Upper lobe of right lung (tissue), 1 donor: ENCODE measurements at regions not wholly inside any gene's neighbourhood (a gene's known extent, or its start where the extent isn't known, plus 50 kb on each side); places are given as distances from the start of the nearest gene placed in this dataset.

Experiments used
- ATAC-seq: fragments of 200-7000 bp; cut with Tn5 transposase; one replicate; pipeline ENCODE4 v1.9.1; 2020; ENCODE audit warnings: mild to moderate bottlenecking, moderate library complexity
- DNase-seq: peaks from one replicate; pipeline ENCODE4 v3.0.0-alpha.2; 2020
- H3K27ac ChIP-seq: fragments of 200-600 bp; one replicate; pipeline ENCODE4 v1.8.0; 2022
- H3K27me3 ChIP-seq: fragments of 200-600 bp; one replicate; pipeline ENCODE4 v1.8.0; 2022; ENCODE audit warnings: mild to moderate bottlenecking
- H3K36me3 ChIP-seq: fragments of 200-600 bp; one replicate; pipeline ENCODE4 v1.8.0; 2022
- H3K4me1 ChIP-seq: fragments of 200-600 bp; one replicate; pipeline ENCODE4 v1.8.0; 2022
- H3K4me3 ChIP-seq: fragments of 200-600 bp; one replicate; pipeline ENCODE4 v1.8.0; 2022; ENCODE audit warnings: mild to moderate bottlenecking
- H3K9me3 ChIP-seq: fragments of 200-600 bp; one replicate; pipeline ENCODE4 v1.8.0; 2022
- CTCF ChIP-seq: fragments of 200-600 bp; IDR thresholded peaks from one replicate; pipeline ENCODE4 v1.8.0; 2022; ENCODE audit warnings: antibody characterized with exemption
- intact Hi-C: fragments of 100-400 bp; cut with DNase I; formaldehyde crosslinking; loops from one replicate; pipeline ENCODE4 v1.11.0; 2022
- donor health status: DM: no; HTN: yes; CAD: no; lungs with severe emphysema.

GRCh38 chr3:16803019-16803418 lies 81.7 kb upstream of the PLCL2 start:
- ATAC-seq (no peak), DNase-seq (no peak)
- TF ChIP-seq CTCF = no peak
- no peaks in the 10 kb centered on the region for H3K9me3 ChIP-seq
- H3K27me3 ChIP-seq = no peaks in the 10 kb centered on the region
- H3K4me1 ChIP-seq = peaks cover 8% of the 10 kb centered on the region
- intact Hi-C loops = no loop called here
- H3K4me3 ChIP-seq = no peak overlapping the region
- no peaks in the 10 kb centered on the region for H3K36me3 ChIP-seq
- H3K27ac ChIP-seq = no peak overlapping the region

- H3K27ac ChIP-seq = no peak overlapping the region
- ATAC-seq (no peak), DNase-seq (no peak)
- intact Hi-C loops = no loop called here
- no peak overlapping the region for H3K4me3 ChIP-seq
- H3K4me1 ChIP-seq = no peaks in the 10 kb centered on the region
- H3K9me3 ChIP-seq = no peaks in the 10 kb centered on the region
- H3K36me3 ChIP-seq = no peaks in the 10 kb centered on the region
- no peak for TF ChIP-seq CTCF
- H3K27me3 ChIP-seq = no peaks in the 10 kb centered on the region
Observed at GRCh38 chr3:16807391-16807790, 77.4 kb upstream of the PLCL2 start.

- no peaks in the 10 kb centered on the region for H3K9me3 ChIP-seq
- intact Hi-C loops = no loop called here
- H3K36me3 ChIP-seq = no peaks in the 10 kb centered on the region
- no peak overlapping the region for H3K27ac ChIP-seq
- H3K4me3 ChIP-seq = no peak overlapping the region
- H3K4me1 ChIP-seq = no peaks in the 10 kb centered on the region
- H3K27me3 ChIP-seq = no peaks in the 10 kb centered on the region
- TF ChIP-seq CTCF = no peak
- ATAC-seq (no peak), DNase-seq (no peak)
Observed at GRCh38 chr3:16808393-16809107, 76.2 kb upstream of the PLCL2 start.

- Histone ChIP-seq H3K4me3 (no peak overlapping the region), H3K27me3 (no peaks in the 10 kb centered on the region), H3K27ac (no peak overlapping the region), H3K9me3 (no peaks in the 10 kb centered on the region), H3K4me1 (no peaks in the 10 kb centered on the region), H3K36me3 (no peaks in the 10 kb centered on the region)
- no peak for DNase-seq
- intact Hi-C loops = no loop called here
- no peak for TF ChIP-seq CTCF
- no peak for ATAC-seq
Observed at GRCh38 chr3:16809482-16809881, 75.3 kb upstream of the PLCL2 start.

GRCh38 chr3:16809993-16810392 lies 74.8 kb upstream of the PLCL2 start:
- no peak overlapping the region for H3K4me3 ChIP-seq
- ATAC-seq (no peak), DNase-seq (no peak)
- H3K9me3 ChIP-seq = no peaks in the 10 kb centered on the region
- H3K27me3 ChIP-seq = no peaks in the 10 kb centered on the region
- no peak overlapping the region for H3K27ac ChIP-seq
- no peaks in the 10 kb centered on the region for H3K4me1 ChIP-seq
- TF ChIP-seq CTCF = no peak
- intact Hi-C loops = no loop called here
- no peaks in the 10 kb centered on the region for H3K36me3 ChIP-seq
